Kidney (tissue), 13 donors: ENCODE measurements at regions not wholly inside any gene's neighbourhood (a gene's known extent, or its start where the extent isn't known, plus 50 kb on each side); places are given as distances from the start of the nearest gene placed in this dataset.

Experiments
- DNase-seq, 5 donors: peaks; one replicate each; pipeline ENCODE4 v3.0.0-alpha.2; 2013 to 2020
- FAIRE-seq: peaks from 2 replicates; lab custom pipeline; 2012; peaks lifted over from hg19 to GRCh38; lab: Jason Lieb, UNC
- H3K27ac ChIP-seq, 2 donors: one replicate each; pipeline ENCODE4 v1.7.0; 2013; ENCODE audit warnings: low read depth in 2 of 2, low read length in 2 of 2, inconsistent platforms in 1 of 2
- H3K27me3 ChIP-seq: one replicate; pipeline ENCODE4 v1.7.1; 2013; ENCODE audit warnings: low read length, inconsistent platforms; ENCODE audit not compliant: control insufficient read depth, insufficient read depth
- H3K36me3 ChIP-seq, 3 donors: one replicate each; pipeline versions ENCODE4 v1.7.0 to v1.7.1; 2013; ENCODE audit warnings: low read length in 3 of 3, control low read depth in 1 of 3, inconsistent platforms in 1 of 3; ENCODE audit not compliant: insufficient read depth in 3 of 3, control insufficient read depth in 2 of 3
- H3K4me1 ChIP-seq, 3 donors: one replicate each; pipeline versions ENCODE4 v1.7.0 to v1.7.1; 2013; ENCODE audit warnings: low read length in 3 of 3, inconsistent platforms in 1 of 3, low read depth in 1 of 3; ENCODE audit not compliant: control insufficient read depth in 2 of 3, insufficient read depth in 2 of 3
- H3K4me3 ChIP-seq, 3 donors: one replicate each; pipeline versions ENCODE4 v1.7.0 to v1.8.1; 2013; ENCODE audit warnings: low read length in 3 of 3, control low read depth in 1 of 3, inconsistent platforms in 1 of 3
- H3K9ac ChIP-seq, 3 donors: one replicate each; pipeline versions ENCODE4 v1.7.0 to v1.7.1; 2013; ENCODE audit warnings: low read length in 3 of 3, control low read depth in 1 of 3, inconsistent platforms in 1 of 3
- H3K9me3 ChIP-seq, 3 donors: one replicate each; pipeline versions ENCODE4 v1.7.0 to v1.7.1; 2013; ENCODE audit warnings: low read length in 3 of 3, control low read depth in 1 of 3, inconsistent platforms in 1 of 3; ENCODE audit not compliant: control insufficient read depth in 2 of 3, insufficient read depth in 1 of 3
- CTCF ChIP-seq: IDR thresholded peaks from 3 replicates; pipeline ENCODE4 v1.5.1; 2012; ENCODE audit warnings: mild to moderate bottlenecking, moderate library complexity, borderline replicate concordance; ENCODE audit not compliant: insufficient read depth; ENCODE audit errors: extremely low read depth
- intact Hi-C: fragments of 100-400 bp; cut with DNase I; formaldehyde crosslinking; loops from one replicate; pipeline ENCODE4 v1.11.1; 2022
- donor health status: control.
- donor health status: control.
- donor health status: control.
- donor health status: control.
- donor health status: control.
- donor health status: DM: yes; HTN: yes; CAD: no.
- donor health status: Normal renal cell carcinoma (clear cell type).

GRCh38 chr14:96626916-96627315, 124.7 kb downstream of the PAPOLA start:
- Histone ChIP-seq H3K4me3 (no peak overlapping the region), H3K9ac (no peak overlapping the region), H3K4me1 (no peaks in the 10 kb centered on the region), H3K9me3 (peaks cover 0 to 4% (median 0%) of the 10 kb centered on the region in 3 donors), H3K27me3 (no peaks in the 10 kb centered on the region), H3K36me3 (no peaks in the 10 kb centered on the region), H3K27ac (no peak overlapping the region)
- TF ChIP-seq CTCF, result no peak
- intact Hi-C loops, result no loop called here
- DNase-seq (peak in 3 of 5 donors; percentile 3 to 26 (median 15)), FAIRE-seq (no peak)

GRCh38 chr14:96627386-96627785, 125.2 kb downstream of the PAPOLA start:
- peak in 3 of 5 donors; percentile 3 to 10 (median 6) for DNase-seq
- Histone ChIP-seq H3K4me1 (no peaks in the 10 kb centered on the region), H3K27me3 (no peaks in the 10 kb centered on the region), H3K9me3 (peaks cover 0 to 4% (median 0%) of the 10 kb centered on the region in 3 donors), H3K27ac (no peak overlapping the region), H3K4me3 (no peak overlapping the region), H3K9ac (no peak overlapping the region), H3K36me3 (no peaks in the 10 kb centered on the region)
- no peak for TF ChIP-seq CTCF
- intact Hi-C loops, result no loop called here
- no peak for FAIRE-seq

- no peak for FAIRE-seq
- H3K9me3 ChIP-seq, result peaks cover 0 to 4% (median 0%) of the 10 kb centered on the region in 3 donors
- H3K4me1 ChIP-seq, result no peaks in the 10 kb centered on the region
- DNase-seq, result peak in 2 of 5 donors; percentile 13 to 29
- H3K27me3 ChIP-seq, result no peaks in the 10 kb centered on the region
- no peak for TF ChIP-seq CTCF
- no peaks in the 10 kb centered on the region for H3K36me3 ChIP-seq
- H3K4me3 ChIP-seq, result no peak overlapping the region
- H3K9ac ChIP-seq, result no peak overlapping the region
- intact Hi-C loops, result no loop called here
- no peak overlapping the region for H3K27ac ChIP-seq
Measured at GRCh38 chr14:96627811-96628775, 125.9 kb downstream of the PAPOLA start.
